GM18909 (cell line): ENCODE measurements at regions not wholly inside any gene's neighbourhood (a gene's known extent, or its start where the extent isn't known, plus 50 kb on each side); places are given as distances from the start of the nearest gene placed in this dataset.

Experiments
- ATAC-seq: cut with Tn5 transposase; IDR thresholded peaks from one replicate; pipeline ENCODE4 v1.9.1; 2021; ENCODE audit warnings: mild to moderate bottlenecking; ENCODE audit not compliant: unreplicated experiment, poor library complexity

GRCh38 chr1:96990136-96990535 is 268.6 kb downstream of the PTBP2 start:
- no peak for ATAC-seq

- ATAC-seq = no peak
Measured at GRCh38 chr1:96991261-96991660, 269.7 kb downstream of the PTBP2 start.

- no peak for ATAC-seq
Measured at GRCh38 chr1:96992871-96993270, 271.3 kb downstream of the PTBP2 start.

- no peak for ATAC-seq
Measured at GRCh38 chr1:96995351-96995750, 273.8 kb downstream of the PTBP2 start.

- ATAC-seq = no peak
Measured at GRCh38 chr1:96996001-96996400, 274.4 kb downstream of the PTBP2 start.

GRCh38 chr1:96997717-96998116 is 276.1 kb downstream of the PTBP2 start:
- ATAC-seq = no peak

GRCh38 chr1:96998466-96998865 is 276.9 kb downstream of the PTBP2 start:
- ATAC-seq = no peak

GRCh38 chr1:96999191-96999590 is 277.6 kb downstream of the PTBP2 start:
- no peak for ATAC-seq

- ATAC-seq = no peak
Measured at GRCh38 chr1:97004054-97004453, 282.5 kb downstream of the PTBP2 start.

GRCh38 chr1:97004743-97005142 is 283.2 kb downstream of the PTBP2 start:
- ATAC-seq = no peak

DNA sequence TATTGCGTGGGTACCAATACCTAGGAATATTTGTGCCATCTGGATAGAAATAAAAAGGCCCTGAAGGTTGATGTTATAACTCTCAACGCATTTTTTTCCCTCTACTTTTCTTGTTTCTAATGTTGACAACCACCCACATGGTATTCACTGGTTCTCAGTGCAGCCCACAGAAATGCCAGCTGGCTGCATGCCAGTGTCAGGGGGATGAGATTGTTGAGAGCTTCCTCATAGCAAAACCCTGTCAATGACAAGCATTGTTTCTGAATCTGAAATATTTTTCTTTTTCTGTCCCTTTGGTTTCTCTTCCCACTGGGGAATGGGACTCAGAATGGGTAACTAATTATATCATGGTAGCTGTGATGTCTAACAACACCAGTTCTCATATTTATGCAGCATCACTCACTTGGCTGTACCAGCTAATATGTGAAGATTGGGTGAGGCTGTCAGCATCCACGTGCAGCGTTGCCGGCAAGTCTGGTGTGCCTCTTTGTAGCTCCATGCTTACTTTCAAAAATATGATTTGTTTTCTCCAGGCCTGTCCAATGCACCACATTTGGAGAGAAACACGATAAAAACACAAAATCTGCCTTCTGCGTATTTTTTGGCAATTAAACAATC is 284.6 kb downstream of the PTBP2 start:
- no peak for ATAC-seq

GRCh38 chr1:97007840-97008604 is 286.4 kb downstream of the PTBP2 start:
- ATAC-seq = no peak

DNA sequence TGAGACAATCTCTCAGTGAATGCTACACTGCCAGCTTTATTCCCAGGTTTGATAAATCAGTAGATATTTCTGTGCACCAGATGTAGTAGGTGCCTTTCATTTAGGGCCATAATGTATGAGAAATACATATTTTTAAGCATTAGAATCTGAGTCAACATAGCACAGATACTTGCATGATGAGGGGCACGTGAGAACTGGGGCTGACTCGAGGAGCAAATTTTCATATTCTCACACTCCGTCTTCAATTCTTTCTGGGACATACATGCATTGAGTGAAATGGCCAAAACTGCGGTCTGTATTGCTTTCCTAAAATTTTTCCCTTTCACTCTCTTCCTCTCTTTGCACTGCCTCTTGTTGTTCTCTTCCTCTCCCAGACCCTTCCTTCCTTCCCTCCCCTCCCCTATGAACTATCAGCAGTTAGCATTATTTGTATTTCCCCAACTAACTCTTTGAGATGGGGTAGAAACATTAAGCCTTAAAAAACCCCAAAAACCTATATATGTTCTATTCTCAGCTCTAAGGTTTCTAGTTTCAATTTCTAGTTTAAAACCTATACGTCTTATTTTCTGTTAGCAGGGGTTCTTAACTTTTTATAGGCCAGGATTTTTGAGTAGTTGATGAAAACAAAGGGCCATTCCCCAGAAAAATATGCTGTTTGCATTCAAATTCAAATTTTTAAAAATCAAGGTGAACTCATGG is 289.1 kb downstream of the PTBP2 start:
- ATAC-seq = peak; percentile 29

DNA sequence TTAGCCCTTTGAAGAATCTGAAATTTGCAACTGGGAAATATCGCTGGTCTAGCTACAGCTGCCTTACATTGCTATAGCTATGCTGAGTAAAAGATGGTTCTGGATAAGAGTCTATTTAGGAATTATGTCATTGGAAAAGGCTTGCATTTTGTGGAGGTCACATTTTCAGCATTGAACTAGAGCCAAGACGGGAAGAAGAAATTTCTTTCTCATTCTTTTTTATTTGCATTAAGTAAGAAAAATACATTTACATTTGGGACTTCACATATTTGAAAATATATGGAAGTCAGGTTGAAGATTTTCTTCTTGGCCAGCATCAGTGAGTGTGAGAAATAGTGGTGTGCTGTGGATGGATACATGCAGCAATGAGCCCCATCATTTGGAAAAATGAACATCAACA is 291.6 kb downstream of the PTBP2 start:
- no peak for ATAC-seq

GRCh38 chr1:97013941-97014340 is 292.4 kb downstream of the PTBP2 start:
- ATAC-seq = no peak

GRCh38 chr1:97014426-97014825 is 292.8 kb downstream of the PTBP2 start:
- ATAC-seq = no peak

DNA sequence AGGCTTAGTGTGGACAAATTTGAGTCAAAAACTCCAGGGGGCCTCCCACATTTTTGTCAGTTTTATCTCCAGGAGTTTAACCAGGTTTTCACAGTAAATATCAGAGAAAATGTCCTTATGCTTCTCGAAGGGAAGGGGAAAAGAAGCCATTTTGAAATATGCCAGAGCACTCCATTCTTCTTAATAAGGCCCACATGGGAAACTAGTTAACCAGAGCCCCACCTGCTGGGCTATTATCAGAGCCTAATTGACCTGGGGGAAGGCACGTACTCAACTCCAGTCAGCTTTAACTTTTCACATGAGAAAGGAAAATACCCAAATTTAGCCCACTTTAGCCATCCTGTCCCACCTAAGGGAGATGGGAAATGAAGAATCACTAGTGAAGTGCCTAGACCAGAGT is 296.3 kb downstream of the PTBP2 start:
- ATAC-seq = no peak
